ENCODE measurements at regions not wholly inside any gene's neighbourhood (a gene's known extent, or its start where the extent isn't known, plus 50 kb on each side); places are given as distances from the start of the nearest gene placed in this dataset.
"Not testable (repeated sequence)": the region's sequence is repeated elsewhere in the genome, so short reads cannot be mapped to it uniquely, and the experiment has no call there.

DNA sequence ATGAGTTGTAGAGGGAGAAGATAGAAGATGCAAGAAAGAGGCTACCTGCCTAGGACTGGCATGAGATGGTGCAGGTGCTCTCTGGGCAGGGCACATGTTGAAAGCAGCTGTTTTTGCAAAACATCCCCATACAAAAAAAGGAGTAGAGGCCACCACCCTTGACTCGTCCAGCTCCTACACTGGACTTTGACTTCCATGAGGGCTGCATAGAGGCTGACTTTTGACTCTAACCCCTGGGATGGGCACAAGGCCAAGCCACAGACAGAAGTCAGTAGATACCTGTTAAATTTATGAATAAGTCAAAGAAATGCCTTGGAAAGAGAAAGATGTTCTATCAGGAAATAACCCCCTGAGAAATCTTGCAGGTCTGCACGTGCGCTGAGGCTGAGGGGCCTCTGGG is 1139.1 kb upstream of the TMEM132C start:
- ChIA-PET POLR2A (interaction anchor here (1.4 kb wide), 1 partner anchor 255 kb away, joined by 3 read pairs; no protein-coding TSS in a partner anchor), CTCF (interaction anchor here (3.7 kb wide), 1 partner anchor 19 kb away, joined by 17 read pairs; no protein-coding TSS in a partner anchor)
- peaks cover 4% of the 10 kb centered on the region for H3K36me3 Mint-ChIP-seq (ENCODE audit: insufficient read depth, unreplicated experiment)
- no peaks in the 10 kb centered on the region for H3K9me3 Mint-ChIP-seq (ENCODE audit: unreplicated experiment)
- TF ChIP-seq, protein P1, sequence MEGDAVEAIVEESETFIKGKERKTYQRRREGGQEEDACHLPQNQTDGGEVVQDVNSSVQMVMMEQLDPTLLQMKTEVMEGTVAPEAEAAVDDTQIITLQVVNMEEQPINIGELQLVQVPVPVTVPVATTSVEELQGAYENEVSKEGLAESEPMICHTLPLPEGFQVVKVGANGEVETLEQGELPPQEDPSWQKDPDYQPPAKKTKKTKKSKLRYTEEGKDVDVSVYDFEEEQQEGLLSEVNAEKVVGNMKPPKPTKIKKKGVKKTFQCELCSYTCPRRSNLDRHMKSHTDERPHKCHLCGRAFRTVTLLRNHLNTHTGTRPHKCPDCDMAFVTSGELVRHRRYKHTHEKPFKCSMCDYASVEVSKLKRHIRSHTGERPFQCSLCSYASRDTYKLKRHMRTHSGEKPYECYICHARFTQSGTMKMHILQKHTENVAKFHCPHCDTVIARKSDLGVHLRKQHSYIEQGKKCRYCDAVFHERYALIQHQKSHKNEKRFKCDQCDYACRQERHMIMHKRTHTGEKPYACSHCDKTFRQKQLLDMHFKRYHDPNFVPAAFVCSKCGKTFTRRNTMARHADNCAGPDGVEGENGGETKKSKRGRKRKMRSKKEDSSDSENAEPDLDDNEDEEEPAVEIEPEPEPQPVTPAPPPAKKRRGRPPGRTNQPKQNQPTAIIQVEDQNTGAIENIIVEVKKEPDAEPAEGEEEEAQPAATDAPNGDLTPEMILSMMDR (IDR thresholded peaks at IDR 0.05; ENCODE audit: unreplicated experiment): no peak
- no TSS peak for BruUV-seq (replicated peaks)
- H3K4me1 Mint-ChIP-seq (ENCODE audit: insufficient read depth, unreplicated experiment): peaks cover 29% of the 10 kb centered on the region
- H3K27me3 Mint-ChIP-seq (ENCODE audit: insufficient read depth, unreplicated experiment): no peaks in the 10 kb centered on the region
- H3K27ac Mint-ChIP-seq (ENCODE audit: low read depth, unreplicated experiment): peak overlapping the region; percentile 96
- intact Hi-C loops (cut with micrococcal nuclease): loop anchor here (2.0 to 5.0 kb wide), 3 partner anchors 35 to 157 kb away; no protein-coding TSS in a partner anchor
- no peak overlapping the region for H3K4me3 Mint-ChIP-seq (ENCODE audit: unreplicated experiment)
- no peak for DNase-seq (ENCODE audit: unreplicated experiment)

DNA sequence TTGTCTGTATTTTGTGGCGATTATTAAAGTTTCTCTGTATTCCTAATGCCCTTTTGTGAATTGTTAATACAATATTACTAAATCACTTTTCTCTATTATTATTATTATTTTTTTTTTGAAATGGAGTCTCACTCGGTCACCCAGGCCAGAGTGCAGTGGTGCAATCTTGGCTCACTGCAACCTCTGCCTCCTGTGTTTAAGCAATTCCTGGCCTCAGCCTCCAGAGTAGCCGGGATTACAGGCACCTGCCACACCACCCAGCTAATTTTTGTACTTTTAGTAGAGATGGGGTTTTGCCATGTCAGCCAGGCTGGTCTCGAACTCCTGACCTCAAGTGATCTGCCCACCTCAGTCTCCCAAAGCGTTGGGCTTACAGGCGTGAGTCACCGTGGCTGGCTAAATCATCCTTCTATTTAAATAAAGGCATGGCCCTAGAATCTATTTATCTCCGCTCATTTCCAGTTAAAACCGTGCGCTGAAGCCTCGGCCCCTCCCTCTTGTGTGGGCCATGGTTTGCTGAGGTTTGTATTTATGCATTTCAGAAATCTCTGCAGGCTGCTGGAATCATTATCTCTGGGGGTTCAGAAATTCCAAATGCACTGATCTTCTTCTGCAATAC is 1136.4 kb upstream of the TMEM132C start:
- TF ChIP-seq, protein P1 (IDR thresholded peaks at IDR 0.05; ENCODE audit: unreplicated experiment): no peak
- ChIA-PET POLR2A (interaction anchor here (1.2 kb wide), 1 partner anchor 347 kb away, joined by 3 read pairs; no protein-coding TSS in a partner anchor), CTCF (no interaction called here)
- peaks cover 28% of the 10 kb centered on the region for H3K4me1 Mint-ChIP-seq (ENCODE audit: insufficient read depth, unreplicated experiment)
- no peaks in the 10 kb centered on the region for H3K27me3 Mint-ChIP-seq (ENCODE audit: insufficient read depth, unreplicated experiment)
- no TSS peak for BruUV-seq (replicated peaks)
- H3K36me3 Mint-ChIP-seq (ENCODE audit: insufficient read depth, unreplicated experiment): peaks cover 4% of the 10 kb centered on the region
- DNase-seq (ENCODE audit: unreplicated experiment): peak; percentile 31
- no peak overlapping the region for H3K4me3 Mint-ChIP-seq (ENCODE audit: unreplicated experiment)
- H3K27ac Mint-ChIP-seq (ENCODE audit: low read depth, unreplicated experiment): peak overlapping the region; percentile 59
- intact Hi-C loops (cut with micrococcal nuclease): no loop called here
- no peaks in the 10 kb centered on the region for H3K9me3 Mint-ChIP-seq (ENCODE audit: unreplicated experiment)

DNA sequence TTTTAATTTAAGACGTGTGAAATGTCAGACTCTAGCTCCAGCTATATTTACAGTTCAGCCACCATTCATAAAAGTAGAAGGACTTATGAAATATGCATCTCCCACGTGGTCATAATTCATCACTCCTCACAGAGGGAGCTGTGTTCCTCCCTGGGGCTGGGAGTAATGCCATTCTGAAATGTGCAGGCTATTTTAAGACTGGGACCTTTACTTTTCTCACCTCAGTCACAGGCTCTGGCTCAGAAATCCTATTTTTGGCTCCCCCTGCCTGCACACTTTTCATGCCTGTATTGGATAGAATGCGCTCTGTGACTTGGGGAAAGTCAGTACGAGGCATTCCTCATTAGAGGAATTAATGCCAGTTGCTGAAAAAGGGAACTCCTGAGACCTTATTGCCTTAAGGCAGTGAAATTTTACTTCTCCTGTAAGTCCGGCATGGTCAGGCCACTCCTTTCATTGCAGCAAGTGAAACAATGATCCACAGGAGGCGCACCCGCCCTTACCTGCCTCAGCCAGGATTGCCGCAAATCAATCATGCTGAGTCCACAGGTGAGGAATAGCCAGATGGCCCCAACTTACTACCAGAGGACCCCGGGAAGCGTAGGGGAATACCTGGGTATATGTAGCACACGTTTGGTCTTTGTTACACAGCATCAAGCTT is 1133.2 kb upstream of the TMEM132C start:
- no peaks in the 10 kb centered on the region for H3K27me3 Mint-ChIP-seq (ENCODE audit: insufficient read depth, unreplicated experiment)
- peak; percentile 83 for DNase-seq (ENCODE audit: unreplicated experiment)
- BruUV-seq (replicated peaks): no TSS peak
- ChIA-PET CTCF (interaction anchor here (0.5 to 1.5 kb wide), 5 partner anchors 8 to 349 kb away, joined by 3 to 4 read pairs (median 3); no protein-coding TSS in a partner anchor), POLR2A (interaction anchor here (0.9 kb wide), 1 partner anchor 11 kb away, joined by 3 read pairs; no protein-coding TSS in a partner anchor)
- H3K9me3 Mint-ChIP-seq (ENCODE audit: unreplicated experiment): no peaks in the 10 kb centered on the region
- H3K4me1 Mint-ChIP-seq (ENCODE audit: insufficient read depth, unreplicated experiment): peaks cover 6% of the 10 kb centered on the region
- no peak overlapping the region for H3K27ac Mint-ChIP-seq (ENCODE audit: low read depth, unreplicated experiment)
- no peak overlapping the region for H3K4me3 Mint-ChIP-seq (ENCODE audit: unreplicated experiment)
- H3K36me3 Mint-ChIP-seq (ENCODE audit: insufficient read depth, unreplicated experiment): no peaks in the 10 kb centered on the region
- intact Hi-C loops (cut with micrococcal nuclease): no loop called here
- TF ChIP-seq, protein P1 (IDR thresholded peaks at IDR 0.05; ENCODE audit: unreplicated experiment): peak; percentile 4

DNA sequence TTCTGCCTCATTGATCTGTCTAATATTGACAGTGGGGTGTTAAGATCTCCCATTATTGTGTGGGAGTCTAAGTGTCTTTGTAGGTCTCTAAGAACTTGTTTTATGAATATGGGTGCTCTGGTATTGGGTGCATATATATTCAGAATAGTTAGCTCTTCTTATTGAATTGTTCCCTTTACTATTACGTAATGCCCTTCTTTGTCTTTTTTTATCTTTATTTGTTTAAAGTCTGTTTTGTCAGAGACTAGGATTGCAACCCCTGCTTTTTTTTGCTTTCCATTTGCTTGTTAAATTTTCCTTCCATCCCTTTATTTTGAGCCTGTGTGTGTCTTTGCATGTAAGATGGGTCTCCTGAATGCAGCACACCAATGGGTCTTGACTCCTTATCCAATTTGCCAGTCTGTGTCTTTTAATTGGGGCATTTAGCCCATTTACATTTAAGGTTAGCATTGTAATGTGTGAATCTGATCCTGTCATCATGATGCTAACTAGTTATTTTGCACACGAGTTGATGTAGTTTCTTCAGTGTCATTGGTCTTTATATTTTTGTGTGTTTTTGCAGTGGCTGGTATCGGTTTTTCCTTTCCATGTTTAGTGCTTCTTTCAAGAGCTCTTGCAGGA is 1126.0 kb upstream of the TMEM132C start:
- DNase-seq (ENCODE audit: unreplicated experiment); H3K27ac Mint-ChIP-seq (ENCODE audit: low read depth, unreplicated experiment); CTCF ChIA-PET; H3K27me3 Mint-ChIP-seq (ENCODE audit: insufficient read depth, unreplicated experiment); H3K36me3 Mint-ChIP-seq (ENCODE audit: insufficient read depth, unreplicated experiment); intact Hi-C loops (cut with micrococcal nuclease); H3K4me3 Mint-ChIP-seq (ENCODE audit: unreplicated experiment); POLR2A ChIA-PET; H3K4me1 Mint-ChIP-seq (ENCODE audit: insufficient read depth, unreplicated experiment); BruUV-seq (replicated peaks): not testable (repeated sequence)
- peaks cover 15% of the 10 kb centered on the region for H3K9me3 Mint-ChIP-seq (ENCODE audit: unreplicated experiment)
